OCI-LY7 (cell line): ENCODE measurements at regions not wholly inside any gene's neighbourhood (a gene's known extent, or its start where the extent isn't known, plus 50 kb on each side); places are given as distances from the start of the nearest gene placed in this dataset.

Source experiments
- CTCF ChIP-seq: fragments of 200-600 bp; sonication (generic); conservative IDR thresholded peaks from 2 replicates; pipeline ENCODE4 v1.5.1; 2014; ENCODE audit warnings: mild to moderate bottlenecking, antibody characterized with exemption, low read length, moderate library complexity, mixed read lengths
- EZH2phosphoT487 ChIP-seq: fragments of 200-600 bp; sonication (generic); IDR thresholded peaks from 2 replicates; pipeline ENCODE4 v1.6.1; 2018; ENCODE audit warnings: low read depth, borderline replicate concordance, mild to moderate bottlenecking, mixed run types, antibody characterized with exemption, low read length, moderate library complexity, mixed read lengths

GRCh38 chrX:112247714-112248113, 165.1 kb upstream of the TRPC5 start:
- TF ChIP-seq CTCF (no peak), EZH2phosphoT487 (no peak)
